K562 (cell line): ENCODE measurements at regions not wholly inside any gene's neighbourhood (a gene's known extent, or its start where the extent isn't known, plus 50 kb on each side); places are given as distances from the start of the nearest gene placed in this dataset.

Experiments used
- ATAC-seq: fragments of 200-7000 bp; cut with Tn5 transposase; 3 replicates; pipeline ENCODE4 v1.9.1; 2020; ENCODE audit warnings: moderate library complexity
- BruUV-seq: library from RNA; stranded (reverse); fragments of 400-500 nt; replicated peaks from 2 replicates; lab custom pipeline; 2021; lab: Mats Ljungman, UMichigan
- CTCF ChIA-PET: fragments of 300-600 bp; formaldehyde crosslinking; extraction: SDS; loops from one replicate; lab custom pipeline; 2021; ENCODE audit warnings: low intra/inter-chr PET ratio; lab: Yijun Ruan, JAX
- POLR2A ChIA-PET: fragments of 300-600, 350-650 bp; sonication (Branson Sonifier 250); formaldehyde crosslinking; extraction: SDS; loops from one replicate; lab custom pipeline; 2021; ENCODE audit warnings: antibody characterized with exemption, inconsistent platforms; lab: Yijun Ruan, JAX
- DNase-seq, 4 experiments: peaks; one replicate each; pipeline versions ENCODE4 v3.0.0 to v3.0.0-alpha.2; 2011 to 2018; ENCODE audit warnings: low spot score in 3 of 4, mixed read lengths in 3 of 4; ENCODE audit errors: extremely low read depth in 1 of 4
- FAIRE-seq: peaks from 2 replicates; lab custom pipeline; 2011; peaks lifted over from hg19 to GRCh38; lab: Jason Lieb, UNC
- H2AFZ ChIP-seq: 2 replicates; pipeline ENCODE4 v1.6.0; 2011; ENCODE audit warnings: low read depth, low read length, control low read depth, inconsistent platforms
- H3K27ac ChIP-seq: fragments of 200-600 bp; 3 replicates; pipeline ENCODE4 v1.8.0; 2011; ENCODE audit warnings: low read depth, mild to moderate bottlenecking, control low read depth, inconsistent platforms, low read length, moderate library complexity, mixed read lengths; ENCODE audit errors: extremely low read depth
- H3K27me3 ChIP-seq, 2 experiments: fragments of 300-600 bp in 1 of 2; 2 replicates in 1 of 2; 3 replicates in 1 of 2; pipeline versions ENCODE4 v1.6.0 to v1.8.0; 2011; ENCODE audit warnings: inconsistent platforms in 2 of 2, low read length in 2 of 2, mild to moderate bottlenecking in 1 of 2, mixed read lengths in 1 of 2, moderate library complexity in 1 of 2; ENCODE audit not compliant: control insufficient read depth in 2 of 2, insufficient read depth in 2 of 2
- H3K36me3 ChIP-seq: fragments of 300-600 bp; 3 replicates; pipeline ENCODE4 v1.8.0; 2011; ENCODE audit warnings: mild to moderate bottlenecking, low read length, inconsistent platforms; ENCODE audit not compliant: control insufficient read depth, insufficient read depth
- H3K4me1 ChIP-seq, 2 experiments: fragments of 200-600 bp in 1 of 2; replicated peaks in 1 of 2; 2 replicates in 1 of 2; 3 replicates in 1 of 2; pipeline versions ENCODE4 v1.5.1 to v1.8.0; 2011; ENCODE audit warnings: inconsistent platforms in 2 of 2, low read length in 2 of 2, mild to moderate bottlenecking in 1 of 2, mixed read lengths in 1 of 2, moderate library complexity in 1 of 2; ENCODE audit not compliant: control insufficient read depth in 2 of 2, insufficient read depth in 2 of 2
- H3K4me2 ChIP-seq: 2 replicates; pipeline ENCODE4 v1.6.1; 2011; ENCODE audit warnings: low read length, control low read depth, inconsistent platforms, mixed read lengths; ENCODE audit not compliant: insufficient read depth
- H3K4me3 ChIP-seq: fragments of 200-600 bp; sonication (generic), shearing (Covaris generic); 2 replicates; pipeline ENCODE4 v1.5.1; 2016; ENCODE audit warnings: control low read depth, inconsistent platforms
- H3K79me2 ChIP-seq: fragments of 200-600 bp; 3 replicates; pipeline ENCODE4 v1.8.0; 2011; ENCODE audit warnings: low read length, inconsistent platforms; ENCODE audit not compliant: control insufficient read depth, insufficient read depth
- H3K9ac ChIP-seq, 2 experiments: 2 replicates each; pipeline versions ENCODE4 v1.6.0 to v1.6.1; 2011; ENCODE audit warnings: low read depth in 2 of 2, low read length in 2 of 2, control low read depth in 1 of 2, inconsistent platforms in 1 of 2, mild to moderate bottlenecking in 1 of 2, mixed read lengths in 1 of 2; ENCODE audit not compliant: insufficient read depth in 1 of 2
- H3K9me1 ChIP-seq: one replicate; pipeline ENCODE4 v1.6.0; 2011; ENCODE audit warnings: inconsistent platforms, mild to moderate bottlenecking, low read length, moderate library complexity; ENCODE audit not compliant: control insufficient read depth, insufficient read depth
- H3K9me3 ChIP-seq: replicated peaks from 2 replicates; pipeline ENCODE4 v1.5.1; 2011; ENCODE audit warnings: low read depth, low read length, inconsistent platforms; ENCODE audit not compliant: control insufficient read depth, insufficient read depth
- H4K20me1 ChIP-seq: replicated peaks from 2 replicates; pipeline ENCODE4 v1.6.1; 2011; ENCODE audit warnings: low read length, inconsistent platforms, mixed read lengths; ENCODE audit not compliant: control insufficient read depth, insufficient read depth
- FOXA3 ChIP-seq, 2 experiments: fragments of 450-650 bp in 1 of 2; sonication (generic) in 1 of 2; formaldehyde crosslinking; IDR thresholded peaks in 1 of 2; conservative IDR thresholded peaks in 1 of 2; 2 replicates each; pipeline versions ENCODE4 v1.4.0 to v1.8.0; 2020 to 2022; ENCODE audit warnings: mild to moderate bottlenecking in 2 of 2, missing genetic modification reagents in 1 of 2
- GABPA ChIP-seq: fragments of 200-800 bp; sonication (Bioruptor generic); conservative IDR thresholded peaks from 2 replicates; pipeline ENCODE4 v1.6.1; 2016; ENCODE audit warnings: low read depth, missing genetic modification characterization, missing compliant biosample characterization
- HDAC1 ChIP-seq, 2 experiments: fragments of 450-650 bp; IDR thresholded peaks; 2 replicates each; pipeline ENCODE4 v1.6.1; 2016 to 2017; ENCODE audit warnings: inconsistent platforms in 1 of 2, mild to moderate bottlenecking in 1 of 2, moderate library complexity in 1 of 2
- NFE2L1 ChIP-seq: fragments of 450-650 bp; IDR thresholded peaks from 2 replicates; pipeline ENCODE4 v1.6.1; 2016; ENCODE audit warnings: missing genetic modification characterization, low read depth, mild to moderate bottlenecking, missing compliant biosample characterization, moderate library complexity, borderline replicate concordance
- SMARCA5 ChIP-seq: fragments of 450-650 bp; IDR thresholded peaks from 2 replicates; pipeline ENCODE4 v1.6.1; 2016
- SPI1 ChIP-seq: IDR thresholded peaks from 2 replicates; pipeline ENCODE4 v1.6.1; 2011; ENCODE audit warnings: low read depth, low read length, control low read depth, borderline replicate concordance
- THAP12 ChIP-seq: fragments of 250-450 bp; sonication (Bioruptor Pico); IDR thresholded peaks from 2 replicates; pipeline ENCODE4 v1.9.0; 2021; ENCODE audit warnings: mild to moderate bottlenecking, inconsistent platforms
- ZBTB43 ChIP-seq: sonication (generic); formaldehyde crosslinking; IDR thresholded peaks from 2 replicates; pipeline ENCODE4 v1.8.0; 2023; ENCODE audit warnings: mild to moderate bottlenecking, missing genetic modification reagents
- WGBS: fragments of 100-300 bp; shearing (Covaris generic); methylation state at CpG from one replicate; pipeline ENCODE4 v1.1.6; 2016; ENCODE audit warnings: low coverage, mixed read lengths; ENCODE audit not compliant: insufficient coverage; ENCODE audit errors: missing lambda C conversion rate; 5-methylcytosine and 5-hydroxymethylcytosine counted together
- in situ Hi-C: fragments of 300-500 bp; cut with MboI; formaldehyde crosslinking; loops from 4 replicates; pipeline ENCODE4 v1.15.0; 2018; ENCODE audit warnings: inconsistent platforms, mixed read lengths
- intact Hi-C: fragments of 100-400 bp; cut with micrococcal nuclease; formaldehyde crosslinking; loops from 2 replicates; pipeline ENCODE4 v1.14.2; 2022
- TF ChIP-seq, protein P1 (sequence below): fragments of 250-450 bp; sonication (Bioruptor Pico); IDR thresholded peaks from 2 replicates; pipeline ENCODE4 v1.5.0; 2020; ENCODE audit warnings: mild to moderate bottlenecking, borderline replicate concordance
- TF ChIP-seq, protein P2 (sequence below): sonication (generic); IDR thresholded peaks from 2 replicates; pipeline ENCODE4 v1.6.1; 2016

GRCh38 chr1:169044296-169044695 lies 62.2 kb upstream of the ATP1B1 start:
- Histone ChIP-seq H3K27me3 (peaks cover 0 to 7% of the 10 kb centered on the region in 2 experiments; a peak in 1 of 5 replicates), H3K27ac (no peak overlapping the region), H3K4me2 (no peak overlapping the region), H3K9me3 (no peaks in the 10 kb centered on the region), H3K79me2 (no peaks in the 10 kb centered on the region), H3K4me3 (no peak overlapping the region), H4K20me1 (no peaks in the 10 kb centered on the region), H2AFZ (no peak overlapping the region), H3K36me3 (no peaks in the 10 kb centered on the region), H3K4me1 (no peaks in the 10 kb centered on the region; a peak in 1 of 5 replicates), H3K9ac (no peak overlapping the region), H3K9me1 (no peaks in the 10 kb centered on the region)
- ChIA-PET CTCF (no interaction called here), POLR2A (no interaction called here)
- no peak for DNase-seq
- no TSS peak for BruUV-seq
- FAIRE-seq, result no peak
- in situ Hi-C loops (no loop called here), intact Hi-C loops (no loop called here)
- WGBS, result 0% methylated on average over 3 of the region's 3 CpGs
- ATAC-seq, result peak; percentile 72
- TF ChIP-seq NFE2L1 (tag) (no peak), FOXA3 (CRISPR knock-in tag; conservative IDR thresholded peaks at IDR 0.05 in 1 of 2, IDR thresholded peaks at IDR 0.05 in 1 of 2) (peak in 1 of 2 experiments; percentile 61; a peak in 2 of 4 replicates), GABPA (tag) (peak; percentile 70), ZBTB43 (CRISPR knock-in tag) (no peak), HDAC1 (IDR thresholded peaks at IDR 0.05) (no peak), SMARCA5 (no peak), SPI1 (peak; percentile 87), THAP12 (no peak)
- TF ChIP-seq, protein P1, sequence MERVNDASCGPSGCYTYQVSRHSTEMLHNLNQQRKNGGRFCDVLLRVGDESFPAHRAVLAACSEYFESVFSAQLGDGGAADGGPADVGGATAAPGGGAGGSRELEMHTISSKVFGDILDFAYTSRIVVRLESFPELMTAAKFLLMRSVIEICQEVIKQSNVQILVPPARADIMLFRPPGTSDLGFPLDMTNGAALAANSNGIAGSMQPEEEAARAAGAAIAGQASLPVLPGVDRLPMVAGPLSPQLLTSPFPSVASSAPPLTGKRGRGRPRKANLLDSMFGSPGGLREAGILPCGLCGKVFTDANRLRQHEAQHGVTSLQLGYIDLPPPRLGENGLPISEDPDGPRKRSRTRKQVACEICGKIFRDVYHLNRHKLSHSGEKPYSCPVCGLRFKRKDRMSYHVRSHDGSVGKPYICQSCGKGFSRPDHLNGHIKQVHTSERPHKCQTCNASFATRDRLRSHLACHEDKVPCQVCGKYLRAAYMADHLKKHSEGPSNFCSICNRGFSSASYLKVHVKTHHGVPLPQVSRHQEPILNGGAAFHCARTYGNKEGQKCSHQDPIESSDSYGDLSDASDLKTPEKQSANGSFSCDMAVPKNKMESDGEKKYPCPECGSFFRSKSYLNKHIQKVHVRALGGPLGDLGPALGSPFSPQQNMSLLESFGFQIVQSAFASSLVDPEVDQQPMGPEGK (CRISPR knock-in tag), result 0 out of 2 replicates have a peak, but pooled peaks have one; percentile 34
- TF ChIP-seq, protein P2, sequence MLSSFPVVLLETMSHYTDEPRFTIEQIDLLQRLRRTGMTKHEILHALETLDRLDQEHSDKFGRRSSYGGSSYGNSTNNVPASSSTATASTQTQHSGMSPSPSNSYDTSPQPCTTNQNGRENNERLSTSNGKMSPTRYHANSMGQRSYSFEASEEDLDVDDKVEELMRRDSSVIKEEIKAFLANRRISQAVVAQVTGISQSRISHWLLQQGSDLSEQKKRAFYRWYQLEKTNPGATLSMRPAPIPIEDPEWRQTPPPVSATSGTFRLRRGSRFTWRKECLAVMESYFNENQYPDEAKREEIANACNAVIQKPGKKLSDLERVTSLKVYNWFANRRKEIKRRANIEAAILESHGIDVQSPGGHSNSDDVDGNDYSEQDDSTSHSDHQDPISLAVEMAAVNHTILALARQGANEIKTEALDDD, result peak; percentile 79
